Osteocyte (in vitro differentiated cells): ENCODE measurements at regions not wholly inside any gene's neighbourhood (a gene's known extent, or its start where the extent isn't known, plus 50 kb on each side); places are given as distances from the start of the nearest gene placed in this dataset.

Experiments used
- DNase-seq: peaks from one replicate; pipeline ENCODE4 v3.0.0; 2021; ENCODE audit warnings: mixed read lengths; ENCODE audit not compliant: unreplicated experiment; ENCODE audit errors: extremely low spot score
- H3K27ac Mint-ChIP-seq: one replicate; pipeline ENCODE4 v1.8.0; 2021; ENCODE audit warnings: mild to moderate bottlenecking, mixed read lengths; ENCODE audit not compliant: unreplicated experiment
- H3K27me3 Mint-ChIP-seq: one replicate; pipeline ENCODE4 v1.8.0; 2021; ENCODE audit warnings: mixed read lengths; ENCODE audit not compliant: unreplicated experiment
- H3K36me3 Mint-ChIP-seq: one replicate; pipeline ENCODE4 v1.8.0; 2021; ENCODE audit warnings: mixed read lengths; ENCODE audit not compliant: unreplicated experiment
- H3K4me1 Mint-ChIP-seq: one replicate; pipeline ENCODE4 v1.8.0; 2021; ENCODE audit warnings: mixed read lengths; ENCODE audit not compliant: unreplicated experiment
- H3K4me3 Mint-ChIP-seq: one replicate; pipeline ENCODE4 v1.8.0; 2021; ENCODE audit warnings: mild to moderate bottlenecking, moderate library complexity, mixed read lengths; ENCODE audit not compliant: unreplicated experiment
- H3K9me3 Mint-ChIP-seq: one replicate; pipeline ENCODE4 v1.8.0; 2021; ENCODE audit warnings: mixed read lengths; ENCODE audit not compliant: unreplicated experiment
- TF ChIP-seq, protein P1 (sequence below): fragments of 200-600 bp; sonication (generic); IDR thresholded peaks from 2 replicates; pipeline ENCODE4 v1.5.0; 2021; ENCODE audit warnings: antibody characterized with exemption, mild to moderate bottlenecking, moderate library complexity

DNA sequence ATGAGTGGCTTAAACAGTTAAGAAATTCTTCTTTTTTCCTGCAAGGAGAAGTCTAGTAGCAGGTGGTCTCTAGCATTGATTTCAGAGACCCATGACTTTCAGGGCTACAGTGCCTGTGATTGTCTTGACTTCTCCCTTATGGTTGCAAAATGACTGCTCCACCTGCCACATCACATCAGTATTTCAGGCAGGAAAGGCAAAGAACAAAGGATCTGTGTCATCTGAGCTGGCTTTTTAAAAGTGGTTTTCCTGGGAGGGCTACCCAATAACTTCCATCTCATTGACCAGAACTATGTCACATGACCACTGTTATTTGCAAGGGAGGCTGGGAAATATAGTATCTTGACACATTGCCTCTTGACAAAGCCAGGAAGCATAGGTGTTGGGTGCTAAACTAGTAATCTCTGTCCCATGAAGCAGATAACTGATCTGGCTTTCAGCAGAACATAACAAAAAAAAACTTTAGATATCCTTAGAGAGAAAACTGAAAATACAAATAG lies 226.2 kb downstream of the DHX35 start:
- peaks cover 3% of the 10 kb centered on the region for H3K36me3 Mint-ChIP-seq
- no peaks in the 10 kb centered on the region for H3K4me1 Mint-ChIP-seq

DNA sequence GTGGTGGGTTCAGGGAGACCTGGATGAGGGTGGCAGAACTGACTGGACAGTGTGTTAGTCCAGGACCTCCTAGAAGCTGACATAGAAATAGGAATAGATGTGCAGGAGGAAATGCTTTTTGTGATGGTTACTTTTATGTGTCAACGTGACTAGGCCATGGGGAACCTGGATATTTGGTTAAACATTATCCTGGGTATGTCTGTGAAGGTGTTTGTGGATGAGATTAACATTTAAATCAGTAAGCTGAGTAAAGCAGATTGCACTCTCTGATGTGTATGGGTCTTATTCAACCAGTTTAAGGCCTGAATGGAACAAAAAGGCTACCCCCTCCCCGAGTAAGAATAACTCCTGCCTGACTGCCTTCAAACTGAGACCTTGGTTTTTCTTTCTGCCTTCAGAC lies 219.3 kb downstream of the DHX35 start:
- Mint-ChIP-seq H3K4me3 (no peak overlapping the region), H3K9me3 (peaks cover 5% of the 10 kb centered on the region), H3K4me1 (no peaks in the 10 kb centered on the region), H3K27ac (no peak overlapping the region), H3K27me3 (no peaks in the 10 kb centered on the region), H3K36me3 (peaks cover 3% of the 10 kb centered on the region)
- DNase-seq: no peak
- TF ChIP-seq, protein P1, sequence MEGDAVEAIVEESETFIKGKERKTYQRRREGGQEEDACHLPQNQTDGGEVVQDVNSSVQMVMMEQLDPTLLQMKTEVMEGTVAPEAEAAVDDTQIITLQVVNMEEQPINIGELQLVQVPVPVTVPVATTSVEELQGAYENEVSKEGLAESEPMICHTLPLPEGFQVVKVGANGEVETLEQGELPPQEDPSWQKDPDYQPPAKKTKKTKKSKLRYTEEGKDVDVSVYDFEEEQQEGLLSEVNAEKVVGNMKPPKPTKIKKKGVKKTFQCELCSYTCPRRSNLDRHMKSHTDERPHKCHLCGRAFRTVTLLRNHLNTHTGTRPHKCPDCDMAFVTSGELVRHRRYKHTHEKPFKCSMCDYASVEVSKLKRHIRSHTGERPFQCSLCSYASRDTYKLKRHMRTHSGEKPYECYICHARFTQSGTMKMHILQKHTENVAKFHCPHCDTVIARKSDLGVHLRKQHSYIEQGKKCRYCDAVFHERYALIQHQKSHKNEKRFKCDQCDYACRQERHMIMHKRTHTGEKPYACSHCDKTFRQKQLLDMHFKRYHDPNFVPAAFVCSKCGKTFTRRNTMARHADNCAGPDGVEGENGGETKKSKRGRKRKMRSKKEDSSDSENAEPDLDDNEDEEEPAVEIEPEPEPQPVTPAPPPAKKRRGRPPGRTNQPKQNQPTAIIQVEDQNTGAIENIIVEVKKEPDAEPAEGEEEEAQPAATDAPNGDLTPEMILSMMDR: no peak

More for the DNA sequence above, 226.2 kb downstream of the DHX35 start:
- Mint-ChIP-seq H3K4me3 (no peak overlapping the region), H3K27ac (no peak overlapping the region), H3K27me3 (no peaks in the 10 kb centered on the region), H3K9me3 (peaks cover 5% of the 10 kb centered on the region)
- no peak for DNase-seq
- TF ChIP-seq, protein P1: no peak

DNA sequence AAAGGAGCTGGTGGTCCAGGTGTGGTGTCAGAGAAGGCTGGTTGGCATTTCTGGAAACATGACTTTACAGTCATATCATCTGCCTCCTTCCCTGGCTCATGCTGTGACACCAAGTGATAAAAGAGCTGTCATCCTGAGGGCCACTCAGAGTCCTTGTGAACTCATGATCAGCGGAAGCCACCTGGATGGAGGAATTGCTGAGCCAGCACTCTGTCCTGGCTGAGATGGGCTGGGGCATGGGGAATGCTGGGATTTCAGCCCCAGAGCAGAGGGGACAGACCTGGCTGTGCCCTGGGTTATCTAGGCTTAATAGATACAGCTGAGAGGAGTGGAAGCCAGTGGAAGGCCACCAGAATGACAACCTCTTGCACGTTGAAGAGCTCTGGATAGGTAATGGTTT lies 214.3 kb downstream of the DHX35 start:
- H3K27me3 Mint-ChIP-seq: no peaks in the 10 kb centered on the region
- H3K4me3 Mint-ChIP-seq: no peak overlapping the region
- no peaks in the 10 kb centered on the region for H3K9me3 Mint-ChIP-seq
- TF ChIP-seq, protein P1: no peak
- no peak overlapping the region for H3K27ac Mint-ChIP-seq
- no peaks in the 10 kb centered on the region for H3K4me1 Mint-ChIP-seq
- DNase-seq: no peak
- no peaks in the 10 kb centered on the region for H3K36me3 Mint-ChIP-seq

DNA sequence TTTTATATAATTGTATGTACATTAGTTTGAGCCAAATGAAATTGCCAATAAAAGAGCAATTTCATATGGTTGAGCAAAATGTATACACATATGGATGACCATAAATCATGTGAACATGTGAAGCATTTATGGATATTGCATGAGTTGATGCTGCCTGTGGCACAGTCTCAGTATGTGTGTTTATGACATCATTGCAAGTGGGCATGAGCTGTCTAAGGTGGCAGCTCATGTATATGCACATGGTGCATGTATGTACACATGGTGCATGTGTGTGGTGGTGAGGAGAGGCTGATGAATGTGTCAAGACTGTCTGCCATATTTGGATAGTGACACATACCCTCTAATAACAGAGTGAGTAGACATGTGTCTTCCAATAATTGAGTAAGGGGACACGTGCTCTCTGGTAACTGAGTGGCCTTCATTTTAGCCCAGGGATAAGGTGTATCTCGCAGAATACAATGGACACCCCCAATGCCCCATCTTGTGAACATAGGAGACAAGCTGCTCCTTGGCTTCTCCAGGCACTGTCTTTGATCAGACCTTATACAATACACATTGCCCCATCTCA lies 208.8 kb downstream of the DHX35 start:
- TF ChIP-seq, protein P1: no peak

DNA sequence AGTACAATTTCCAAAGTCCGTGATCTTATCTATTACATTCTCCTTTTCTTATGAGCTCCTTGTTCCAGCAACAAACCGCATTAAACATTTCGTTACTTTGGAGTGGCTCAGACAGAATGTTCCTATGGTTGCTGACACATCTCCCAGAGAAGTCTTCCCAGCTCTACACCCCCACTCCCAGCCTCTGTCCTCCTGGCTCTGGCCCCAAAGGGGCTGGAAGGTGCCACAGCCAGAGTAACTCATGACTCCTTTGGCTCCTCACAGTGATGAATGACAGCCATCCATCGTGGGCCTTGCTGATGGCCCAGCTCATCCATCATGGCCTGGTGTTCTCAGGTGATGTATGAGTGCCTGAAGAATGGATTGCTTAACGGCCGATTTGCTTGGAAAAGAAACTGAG lies 203.0 kb downstream of the DHX35 start:
- TF ChIP-seq, protein P1: no peak
- H3K4me3 Mint-ChIP-seq: no peak overlapping the region
- H3K27ac Mint-ChIP-seq: no peak overlapping the region
- H3K4me1 Mint-ChIP-seq: no peaks in the 10 kb centered on the region
- no peaks in the 10 kb centered on the region for H3K9me3 Mint-ChIP-seq
- peak; percentile 76 for DNase-seq
- H3K27me3 Mint-ChIP-seq: peaks cover 7% of the 10 kb centered on the region
- H3K36me3 Mint-ChIP-seq: no peaks in the 10 kb centered on the region

More for the DNA sequence above, 208.8 kb downstream of the DHX35 start:
- Mint-ChIP-seq H3K4me1 (no peaks in the 10 kb centered on the region), H3K9me3 (no peaks in the 10 kb centered on the region), H3K27ac (no peak overlapping the region), H3K36me3 (no peaks in the 10 kb centered on the region), H3K4me3 (no peak overlapping the region), H3K27me3 (no peaks in the 10 kb centered on the region)
- peak; percentile 38 for DNase-seq
